H1 (cell line): ENCODE measurements at regions not wholly inside any gene's neighbourhood (a gene's known extent, or its start where the extent isn't known, plus 50 kb on each side); places are given as distances from the start of the nearest gene placed in this dataset.

ENCODE experiments used
- CTCF ChIA-PET: fragments of 300-600 bp; sonication (Branson Sonifier 250); formaldehyde crosslinking; loops from one replicate; lab custom pipeline; 2021; ENCODE audit not compliant: partially characterized antibody; lab: Charles Lee
- POLR2A ChIA-PET: fragments of 300-600 bp; sonication (Branson Sonifier 250); formaldehyde crosslinking; loops from one replicate; lab custom pipeline; 2021; ENCODE audit warnings: inconsistent platforms; ENCODE audit not compliant: partially characterized antibody; lab: Charles Lee
- DNase-seq, 2 experiments: peaks; one replicate each; pipeline versions ENCODE4 v3.0.0 to v3.0.0-alpha.2; 2010 to 2022; ENCODE audit warnings: low spot score in 2 of 2, low read depth in 1 of 2, mixed read lengths in 1 of 2
- FAIRE-seq: peaks from 2 replicates; lab custom pipeline; 2011; peaks lifted over from hg19 to GRCh38; lab: Jason Lieb, UNC
- H2AFZ ChIP-seq: 2 replicates; pipeline ENCODE4 v1.8.1; 2012; ENCODE audit warnings: low read length, inconsistent platforms
- H2AK5ac ChIP-seq: 2 replicates; pipeline ENCODE4 v1.6.1; 2013; ENCODE audit warnings: low read depth, low read length
- H2BK120ac ChIP-seq: replicated peaks from 2 replicates; pipeline ENCODE3; 2013; ENCODE audit warnings: low read depth, low read length, inconsistent platforms
- H2BK12ac ChIP-seq: 2 replicates; pipeline ENCODE4 v1.6.1; 2013; ENCODE audit warnings: low read depth, low read length
- H2BK15ac ChIP-seq: 2 replicates; pipeline ENCODE4 v1.6.1; 2013; ENCODE audit warnings: low read length
- H2BK20ac ChIP-seq: 2 replicates; pipeline ENCODE4 v1.6.1; 2013; ENCODE audit warnings: low read length
- H2BK5ac ChIP-seq: 2 replicates; pipeline ENCODE4 v1.6.1; 2013; ENCODE audit warnings: low read depth, low read length
- H3K14ac ChIP-seq: 2 replicates; pipeline ENCODE4 v1.6.1; 2013; ENCODE audit warnings: inconsistent platforms; ENCODE audit not compliant: insufficient read length
- H3K18ac ChIP-seq: 2 replicates; pipeline ENCODE4 v1.6.1; 2013; ENCODE audit warnings: low read length; ENCODE audit errors: extremely low read depth
- H3K23ac ChIP-seq: 2 replicates; pipeline ENCODE4 v1.6.1; 2013; ENCODE audit warnings: inconsistent platforms; ENCODE audit not compliant: insufficient read length
- H3K23me2 ChIP-seq: 2 replicates; pipeline ENCODE4 v1.6.1; 2013; ENCODE audit warnings: low read depth, low read length
- H3K27ac ChIP-seq: 2 replicates; pipeline ENCODE4 v1.6.1; 2011; ENCODE audit warnings: low read depth, low read length, inconsistent platforms
- H3K27me3 ChIP-seq, 4 experiments: replicated peaks in 1 of 4; 1 replicate in 1 of 4; 2 replicates in 3 of 4; pipeline versions ENCODE4 v1.6.1 to v1.8.1; 2011 to 2013; ENCODE audit warnings: low read length in 3 of 4, mild to moderate bottlenecking in 3 of 4, inconsistent platforms in 2 of 4, mixed read lengths in 2 of 4, moderate library complexity in 1 of 4; ENCODE audit not compliant: control insufficient read depth in 3 of 4, insufficient read depth in 3 of 4; ENCODE audit errors: extremely low read depth in 1 of 4
- H3K36me3 ChIP-seq, 4 experiments: 2 replicates each; pipeline versions ENCODE4 v1.6.1 to v1.8.1; 2011 to 2013; ENCODE audit warnings: mild to moderate bottlenecking in 4 of 4, low read length in 3 of 4, moderate library complexity in 2 of 4, control low read depth in 1 of 4, inconsistent platforms in 1 of 4; ENCODE audit not compliant: insufficient read depth in 4 of 4, control insufficient read depth in 2 of 4
- H3K4ac ChIP-seq: replicated peaks from 2 replicates; pipeline ENCODE3; 2013; ENCODE audit warnings: low read length, low read depth, mixed read lengths, inconsistent platforms; ENCODE audit not compliant: insufficient read length
- H3K4me1 ChIP-seq, 4 experiments: replicated peaks in 1 of 4; 1 replicate in 1 of 4; 2 replicates in 3 of 4; pipeline versions ENCODE4 v1.6.1 to v1.8.1; 2011 to 2013; ENCODE audit warnings: low read length in 3 of 4, inconsistent platforms in 2 of 4, mixed read lengths in 1 of 4; ENCODE audit not compliant: insufficient read depth in 4 of 4, control insufficient read depth in 3 of 4
- H3K4me2 ChIP-seq, 2 experiments: 2 replicates each; pipeline versions ENCODE4 v1.6.1 to v1.8.1; 2011 to 2013; ENCODE audit warnings: low read depth in 2 of 2, low read length in 2 of 2, control low read depth in 1 of 2, inconsistent platforms in 1 of 2, mild to moderate bottlenecking in 1 of 2; ENCODE audit not compliant: insufficient read depth in 1 of 2
- H3K4me3 ChIP-seq, 4 experiments: fragments of 200-600, 300-600 bp in 1 of 4; sonication (generic), shearing (Covaris generic), sonication (Bioruptor Twin) in 1 of 4; 2 replicates each; pipeline versions ENCODE4 v1.5.1 to v1.8.1; 2011 to 2016; ENCODE audit warnings: low read length in 4 of 4, low read depth in 3 of 4, control low read depth in 2 of 4, inconsistent platforms in 2 of 4, mild to moderate bottlenecking in 2 of 4, mixed read lengths in 1 of 4, moderate library complexity in 1 of 4; ENCODE audit not compliant: insufficient read depth in 2 of 4; ENCODE audit errors: extremely low read depth in 1 of 4
- H3K56ac ChIP-seq: replicated peaks from 2 replicates; pipeline ENCODE3; 2013; ENCODE audit warnings: low read depth, mild to moderate bottlenecking, mixed read lengths, low read length, inconsistent platforms; ENCODE audit not compliant: insufficient read length
- H3K79me1 ChIP-seq: 2 replicates; pipeline ENCODE4 v1.6.1; 2013; ENCODE audit warnings: low read depth, low read length, control low read depth
- H3K79me2 ChIP-seq, 2 experiments: 2 replicates each; pipeline versions ENCODE4 v1.6.1 to v1.8.1; 2012 to 2013; ENCODE audit warnings: low read length in 2 of 2, mild to moderate bottlenecking in 2 of 2, inconsistent platforms in 1 of 2; ENCODE audit not compliant: insufficient read depth in 2 of 2, control insufficient read depth in 1 of 2
- H3K9ac ChIP-seq, 4 experiments: replicated peaks in 1 of 4; 1 replicate in 1 of 4; 2 replicates in 3 of 4; pipeline versions ENCODE4 v1.6.1 to v1.8.1; 2011 to 2013; ENCODE audit warnings: low read depth in 3 of 4, low read length in 3 of 4, control low read depth in 2 of 4, mild to moderate bottlenecking in 2 of 4, moderate library complexity in 2 of 4, inconsistent platforms in 1 of 4; ENCODE audit errors: extremely low read depth in 1 of 4
- H3K9me3 ChIP-seq, 2 experiments: 2 replicates each; pipeline versions ENCODE4 v1.6.1 to v1.8.1; 2012 to 2013; ENCODE audit warnings: mild to moderate bottlenecking in 2 of 2, moderate library complexity in 2 of 2, control low read depth in 1 of 2, inconsistent platforms in 1 of 2, low read depth in 1 of 2, low read length in 1 of 2, mixed read lengths in 1 of 2; ENCODE audit not compliant: insufficient read depth in 2 of 2
- H4K20me1 ChIP-seq, 2 experiments: replicated peaks in 1 of 2; 2 replicates each; pipeline versions ENCODE3 to v1.8.1; 2011 to 2013; ENCODE audit warnings: inconsistent platforms in 2 of 2, low read length in 2 of 2, mild to moderate bottlenecking in 1 of 2; ENCODE audit not compliant: insufficient read depth in 2 of 2, control insufficient read depth in 1 of 2
- H4K5ac ChIP-seq: 2 replicates; pipeline ENCODE4 v1.6.1; 2013; ENCODE audit warnings: low read length, low read depth, mixed read lengths, inconsistent platforms; ENCODE audit not compliant: insufficient read length
- H4K8ac ChIP-seq: 2 replicates; pipeline ENCODE4 v1.8.0; 2013; ENCODE audit warnings: mild to moderate bottlenecking, moderate library complexity, low read length, inconsistent platforms; ENCODE audit not compliant: insufficient read depth; ENCODE audit errors: extremely low read depth
- H4K91ac ChIP-seq: replicated peaks from 2 replicates; pipeline ENCODE3; 2013; ENCODE audit warnings: low read length, mixed read lengths, inconsistent platforms; ENCODE audit not compliant: insufficient read length
- POLR2A ChIP-seq, 2 experiments: IDR thresholded peaks; 1 replicate in 1 of 2; 2 replicates in 1 of 2; pipeline ENCODE4 v1.6.1; 2011; ENCODE audit warnings: low read depth in 2 of 2, low read length in 2 of 2, mild to moderate bottlenecking in 2 of 2; ENCODE audit errors: control extremely low read depth in 1 of 2
- WGBS, 2 experiments: shearing (Covaris generic) in 1 of 2; methylation state at CpG; one replicate each; pipeline versions ENCODE4 v1.1.6 to v1.1.7; 2013 to 2015; ENCODE audit warnings: low lambda C conversion rate in 2 of 2, mixed read lengths in 2 of 2, inconsistent platforms in 1 of 2, low coverage in 1 of 2, missing lambda C conversion rate in 1 of 2; ENCODE audit not compliant: insufficient replicate concordance in 2 of 2, insufficient coverage in 1 of 2, insufficient read length in 1 of 2; ENCODE audit errors: extremely low coverage in 1 of 2, missing lambda C conversion rate in 1 of 2; 5-methylcytosine and 5-hydroxymethylcytosine counted together

- FAIRE-seq: no peak
- H3K18ac ChIP-seq: no peak overlapping the region
- H3K36me3 ChIP-seq: no peaks in the 10 kb centered on the region
- no peak overlapping the region for H2BK15ac ChIP-seq
- CTCF ChIA-PET: no interaction called here
- H3K4me2 ChIP-seq: no peak overlapping the region
- no peaks in the 10 kb centered on the region for H3K27me3 ChIP-seq
- H4K8ac ChIP-seq: no peak overlapping the region
- H2BK20ac ChIP-seq: no peak overlapping the region
- no peak overlapping the region for H3K27ac ChIP-seq
- no peak overlapping the region for H2BK5ac ChIP-seq
- no peak overlapping the region for H4K91ac ChIP-seq
- no peak overlapping the region for H4K5ac ChIP-seq
- H3K23ac ChIP-seq: no peak overlapping the region
- no peak for DNase-seq
- no peaks in the 10 kb centered on the region for H3K79me1 ChIP-seq
- no peak overlapping the region for H3K4me3 ChIP-seq
- no peaks in the 10 kb centered on the region for H3K23me2 ChIP-seq
- TF ChIP-seq POLR2A (IDR thresholded peaks at IDR 0.05; ENCODE audit: control extremely low read depth in 1 of 2, low read depth in 2 of 2, low read length in 2 of 2): no peak
- H3K4me1 ChIP-seq: no peaks in the 10 kb centered on the region
- H4K20me1 ChIP-seq: no peaks in the 10 kb centered on the region
- H3K9me3 ChIP-seq: no peaks in the 10 kb centered on the region
- POLR2A ChIA-PET: no interaction called here
- H3K9ac ChIP-seq: no peak overlapping the region
- H3K56ac ChIP-seq: no peak overlapping the region
- no peak overlapping the region for H3K14ac ChIP-seq
- H3K79me2 ChIP-seq: no peaks in the 10 kb centered on the region
- no peak overlapping the region for H2AK5ac ChIP-seq
- H2BK12ac ChIP-seq: no peak overlapping the region
- H2AFZ ChIP-seq: no peak overlapping the region
- no peak overlapping the region for H2BK120ac ChIP-seq
- 91% methylated on average over 3 of the region's 3 CpGs; no CpG with 5 or more reads in 1 of the 2 experiments for WGBS, 2 experiments
- H3K4ac ChIP-seq: no peak overlapping the region
These were observed 470.1 kb downstream of the TOX3 start for GRCh38 chr16:52076801-52077201.
